Tibial nerve (tissue), 4 donors: ENCODE measurements at regions not wholly inside any gene's neighbourhood (a gene's known extent, or its start where the extent isn't known, plus 50 kb on each side); places are given as distances from the start of the nearest gene placed in this dataset.

Source experiments
- DNase-seq, 2 donors: peaks; one replicate each; pipeline ENCODE4 v3.0.0-alpha.2; 2019; ENCODE audit warnings: low spot score in 2 of 2
- H3K27ac ChIP-seq, 4 donors: fragments of 200-600 bp; sonication (generic) in 3 of 4; one replicate each; pipeline ENCODE4 v1.5.1; 2017 to 2019; ENCODE audit warnings: mild to moderate bottlenecking in 1 of 4
- H3K27me3 ChIP-seq, 2 donors: fragments of 200-600 bp; sonication (generic) in 1 of 2; one replicate each; pipeline versions ENCODE4 v1.5.1 to v1.6.0; 2017 to 2019
- H3K36me3 ChIP-seq, 3 donors: fragments of 200-600 bp; sonication (generic); one replicate each; pipeline ENCODE4 v1.5.1; 2018 to 2019
- H3K4me1 ChIP-seq, 4 donors: fragments of 200-600 bp; sonication (generic) in 3 of 4; one replicate each; pipeline ENCODE4 v1.5.1; 2017 to 2019
- H3K4me3 ChIP-seq, 4 donors: fragments of 200-600 bp; sonication (generic) in 3 of 4; one replicate each; pipeline ENCODE4 v1.5.1; 2017 to 2019; ENCODE audit warnings: mild to moderate bottlenecking in 1 of 4, moderate library complexity in 1 of 4
- H3K9me3 ChIP-seq, 4 donors: fragments of 200-600 bp; sonication (generic) in 3 of 4; one replicate each; pipeline ENCODE4 v1.5.1; 2017 to 2019
- EP300 ChIP-seq, 2 donors: sonication (generic); formaldehyde crosslinking; IDR thresholded peaks; one replicate each; pipeline ENCODE4 v1.6.1; 2017; ENCODE audit warnings: antibody characterized with exemption in 2 of 2, mild to moderate bottlenecking in 1 of 2
- POLR2A ChIP-seq, 2 donors: fragments of 450-650 bp; IDR thresholded peaks; one replicate each; pipeline ENCODE4 v1.6.1; 2017; ENCODE audit warnings: antibody characterized with exemption in 2 of 2, mild to moderate bottlenecking in 2 of 2, moderate library complexity in 2 of 2
- WGBS, 2 donors: methylation state at CpG; one replicate each; pipeline ENCODE4 v1.1.5; 2018; 5-methylcytosine and 5-hydroxymethylcytosine counted together
- TF ChIP-seq, protein P1 (sequence below), 5 experiments: fragments of 200-600 bp in 3 of 5; fragments of 450-650 bp in 2 of 5; sonication (generic) in 3 of 5; IDR thresholded peaks; one replicate each; pipeline ENCODE4 v1.5.1; 2016 to 2019; ENCODE audit warnings: antibody characterized with exemption in 5 of 5, mild to moderate bottlenecking in 3 of 5, moderate library complexity in 2 of 5

DNA sequence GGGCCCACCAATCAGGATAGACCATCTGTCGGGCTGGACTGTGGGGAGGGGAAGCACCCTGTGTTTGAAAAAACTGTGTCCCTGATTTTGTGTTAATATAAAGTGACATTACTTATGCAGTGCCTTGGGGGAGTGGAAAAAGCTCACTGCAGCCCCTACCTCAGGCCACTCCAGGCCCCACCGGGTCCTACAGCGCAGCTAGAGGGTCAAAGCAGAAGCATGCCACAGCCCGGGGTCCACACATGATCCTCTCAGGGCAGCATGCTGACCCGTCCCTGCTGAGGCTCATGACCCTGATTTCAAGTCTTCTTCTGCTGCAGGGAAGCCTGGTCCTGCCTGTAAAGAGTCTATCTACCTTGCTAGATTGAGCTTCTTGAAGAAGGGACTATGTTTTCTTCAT lies 133.0 kb upstream of the PLCB4 start:
- 74 to 89% methylated on average over 5 of the region's 5 CpGs for WGBS, 2 donors
- Histone ChIP-seq H3K4me3 (no peak overlapping the region), H3K27ac (no peak overlapping the region), H3K4me1 (peaks cover 0 to 19% (median 0%) of the 10 kb centered on the region in 4 donors), H3K9me3 (no peaks in the 10 kb centered on the region), H3K36me3 (no peaks in the 10 kb centered on the region), H3K27me3 (no peaks in the 10 kb centered on the region)
- TF ChIP-seq POLR2A (IDR thresholded peaks at IDR 0.05) (no peak), EP300 (IDR thresholded peaks at IDR 0.05) (no peak)
- TF ChIP-seq, protein P1, sequence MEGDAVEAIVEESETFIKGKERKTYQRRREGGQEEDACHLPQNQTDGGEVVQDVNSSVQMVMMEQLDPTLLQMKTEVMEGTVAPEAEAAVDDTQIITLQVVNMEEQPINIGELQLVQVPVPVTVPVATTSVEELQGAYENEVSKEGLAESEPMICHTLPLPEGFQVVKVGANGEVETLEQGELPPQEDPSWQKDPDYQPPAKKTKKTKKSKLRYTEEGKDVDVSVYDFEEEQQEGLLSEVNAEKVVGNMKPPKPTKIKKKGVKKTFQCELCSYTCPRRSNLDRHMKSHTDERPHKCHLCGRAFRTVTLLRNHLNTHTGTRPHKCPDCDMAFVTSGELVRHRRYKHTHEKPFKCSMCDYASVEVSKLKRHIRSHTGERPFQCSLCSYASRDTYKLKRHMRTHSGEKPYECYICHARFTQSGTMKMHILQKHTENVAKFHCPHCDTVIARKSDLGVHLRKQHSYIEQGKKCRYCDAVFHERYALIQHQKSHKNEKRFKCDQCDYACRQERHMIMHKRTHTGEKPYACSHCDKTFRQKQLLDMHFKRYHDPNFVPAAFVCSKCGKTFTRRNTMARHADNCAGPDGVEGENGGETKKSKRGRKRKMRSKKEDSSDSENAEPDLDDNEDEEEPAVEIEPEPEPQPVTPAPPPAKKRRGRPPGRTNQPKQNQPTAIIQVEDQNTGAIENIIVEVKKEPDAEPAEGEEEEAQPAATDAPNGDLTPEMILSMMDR (IDR thresholded peaks at IDR 0.05) = no peak
- no peak for DNase-seq

DNA sequence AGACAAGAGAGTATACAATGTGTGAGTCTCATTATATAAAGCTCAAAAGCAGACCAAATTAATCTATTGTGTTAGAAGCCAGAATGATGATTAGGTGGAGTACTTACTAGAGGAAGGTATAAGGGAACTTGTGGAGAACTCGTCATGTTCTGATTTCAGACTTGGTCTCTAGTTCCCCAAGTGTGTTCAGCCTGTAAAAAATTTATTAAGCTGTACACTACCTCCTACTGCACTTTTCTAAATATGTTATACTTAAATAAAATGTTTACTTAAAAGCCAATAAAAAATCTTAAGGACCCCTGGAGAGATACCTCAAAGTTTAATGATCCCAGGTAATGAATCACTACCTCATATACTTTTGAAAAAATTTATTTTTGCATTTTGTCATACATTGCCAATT lies 130.4 kb upstream of the PLCB4 start:
- H3K27me3 ChIP-seq = no peaks in the 10 kb centered on the region
- DNase-seq = no peak
- WGBS, 2 donors = 84 to 91% methylated on average over 1 of the region's 1 CpG
- H3K4me1 ChIP-seq = peaks cover 0 to 7% (median 0%) of the 10 kb centered on the region in 4 donors
- no peak for TF ChIP-seq POLR2A (IDR thresholded peaks at IDR 0.05)
- TF ChIP-seq, protein P1 (IDR thresholded peaks at IDR 0.05) = no peak
- no peak for TF ChIP-seq EP300 (IDR thresholded peaks at IDR 0.05)
- no peaks in the 10 kb centered on the region for H3K9me3 ChIP-seq
- no peak overlapping the region for H3K27ac ChIP-seq
- H3K4me3 ChIP-seq = no peak overlapping the region
- H3K36me3 ChIP-seq = no peaks in the 10 kb centered on the region

DNA sequence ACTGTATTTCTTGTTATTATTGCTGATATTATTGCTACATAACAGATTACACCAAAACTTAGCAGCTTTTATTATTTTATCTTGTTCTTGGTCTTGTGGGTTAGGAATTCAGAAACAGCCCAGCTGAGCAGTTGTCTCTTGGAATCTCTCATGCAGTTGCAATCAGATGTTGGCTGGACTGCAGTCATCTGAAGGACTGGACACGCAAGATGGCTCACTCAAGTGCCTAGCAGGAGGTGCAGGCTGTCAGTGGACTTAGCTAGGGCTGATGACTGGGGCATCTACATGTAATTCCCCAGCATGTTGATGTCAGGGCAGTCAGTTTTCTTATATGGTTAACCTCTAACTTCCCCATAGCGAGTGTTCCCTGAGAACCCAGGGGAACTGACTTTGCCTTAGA lies 128.6 kb upstream of the PLCB4 start:
- TF ChIP-seq, protein P1 (IDR thresholded peaks at IDR 0.05) = no peak
- TF ChIP-seq POLR2A (IDR thresholded peaks at IDR 0.05) (no peak), EP300 (IDR thresholded peaks at IDR 0.05) (no peak)
- H3K4me3 ChIP-seq = no peak overlapping the region
- no peaks in the 10 kb centered on the region for H3K4me1 ChIP-seq
- DNase-seq = no peak
- WGBS, 2 donors = 83 to 91% methylated on average over 2 of the region's 2 CpGs
- no peaks in the 10 kb centered on the region for H3K36me3 ChIP-seq
- H3K27me3 ChIP-seq = no peaks in the 10 kb centered on the region
- no peaks in the 10 kb centered on the region for H3K9me3 ChIP-seq
- no peak overlapping the region for H3K27ac ChIP-seq

DNA sequence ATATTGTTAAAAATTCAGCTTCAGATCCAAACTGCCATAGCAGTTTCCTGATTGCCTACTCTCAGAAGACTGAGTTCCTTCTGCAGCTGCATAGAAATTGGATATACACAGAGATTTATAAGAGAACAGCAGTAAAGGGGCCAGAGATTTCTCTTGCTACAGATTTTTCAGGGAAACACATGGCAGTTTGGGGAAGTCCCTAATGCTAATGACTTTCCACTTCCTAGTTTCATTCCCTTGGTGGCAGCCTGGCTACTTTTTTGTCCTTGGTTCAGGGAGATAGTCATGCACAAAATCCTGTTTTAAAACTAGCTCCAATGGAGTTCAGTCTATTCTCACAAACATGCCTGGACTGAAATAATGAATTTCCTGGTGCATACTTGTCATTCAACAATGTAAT lies 125.3 kb upstream of the PLCB4 start:
- Histone ChIP-seq H3K27ac (no peak overlapping the region), H3K9me3 (no peaks in the 10 kb centered on the region), H3K4me1 (peaks cover 0 to 19% (median 7%) of the 10 kb centered on the region in 4 donors), H3K27me3 (no peaks in the 10 kb centered on the region), H3K4me3 (no peak overlapping the region), H3K36me3 (no peaks in the 10 kb centered on the region)
- no peak for TF ChIP-seq POLR2A (IDR thresholded peaks at IDR 0.05)
- TF ChIP-seq, protein P1 (IDR thresholded peaks at IDR 0.05) = no peak
- TF ChIP-seq EP300 (IDR thresholded peaks at IDR 0.05) = no peak
- no peak for DNase-seq

DNA sequence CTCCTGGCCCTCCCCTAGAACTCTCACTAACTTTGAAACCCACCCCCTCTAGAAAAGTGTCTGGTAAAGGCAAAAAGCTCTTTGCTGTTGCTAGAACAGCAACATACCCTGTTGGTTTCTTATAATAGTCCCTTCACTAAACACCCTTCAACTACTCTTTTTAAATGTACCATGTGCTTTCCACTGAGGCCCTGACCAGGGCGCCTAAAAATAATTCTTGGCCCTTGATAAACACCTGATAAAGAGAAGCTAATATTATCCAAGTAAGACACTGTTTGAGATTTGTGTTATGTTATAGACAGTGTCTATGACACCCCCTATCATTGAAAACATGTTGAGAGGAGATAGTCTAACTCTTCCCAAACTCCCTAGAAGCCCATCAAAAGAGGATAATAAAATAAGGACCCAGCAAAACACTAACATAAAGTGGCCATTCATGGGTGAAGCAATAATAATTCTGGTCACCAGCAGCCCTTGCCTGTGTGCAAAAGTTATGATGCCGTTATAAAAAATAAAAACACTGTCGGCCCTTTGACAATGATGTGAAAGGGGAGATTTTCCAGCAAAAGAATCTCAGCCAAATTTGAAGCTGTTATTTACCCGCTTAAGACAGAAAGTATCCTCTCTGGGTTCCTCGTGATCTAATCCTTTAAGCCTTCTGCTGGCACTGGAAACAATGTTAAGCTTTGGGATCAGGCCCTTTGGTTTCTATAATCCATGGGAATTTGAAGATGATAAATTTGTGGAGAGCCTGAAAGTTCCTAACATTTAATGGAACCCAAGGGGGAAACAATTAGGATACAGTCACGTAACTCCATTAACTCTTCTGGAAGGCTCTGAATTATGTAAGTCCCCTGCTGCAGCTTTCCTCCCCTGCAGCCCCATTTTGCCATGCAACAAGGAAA lies 122.6 kb upstream of the PLCB4 start:
- TF ChIP-seq, protein P1 (IDR thresholded peaks at IDR 0.05) = no peak
- TF ChIP-seq POLR2A (IDR thresholded peaks at IDR 0.05) = no peak
- TF ChIP-seq EP300 (IDR thresholded peaks at IDR 0.05) = peak in 1 of 2 donors; percentile 26
- Histone ChIP-seq H3K27me3 (no peaks in the 10 kb centered on the region), H3K36me3 (no peaks in the 10 kb centered on the region), H3K27ac (peak overlapping the region in 1 of 4 donors; percentile 40), H3K4me3 (no peak overlapping the region), H3K4me1 (peaks cover 0 to 19% (median 7%) of the 10 kb centered on the region in 4 donors), H3K9me3 (no peaks in the 10 kb centered on the region)
- WGBS, 2 donors = 35 to 38% methylated on average over 6 of the region's 6 CpGs
- peak in 1 of 2 donors; percentile 11 for DNase-seq
